B cell (primary cell): ENCODE measurements at regions not wholly inside any gene's neighbourhood (a gene's known extent, or its start where the extent isn't known, plus 50 kb on each side); places are given as distances from the start of the nearest gene placed in this dataset.

Source experiments
- EZH2 ChIP-seq: IDR thresholded peaks from 2 replicates; pipeline ENCODE4 v1.6.1; 2012; ENCODE audit warnings: borderline replicate concordance, low read depth, mild to moderate bottlenecking, moderate library complexity, low read length; ENCODE audit not compliant: insufficient read depth, poor library complexity, severe bottlenecking
- TF ChIP-seq, protein P1 (sequence below): fragments of 200-600 bp; IDR thresholded peaks from one replicate; pipeline ENCODE4 v1.8.0; 2022; ENCODE audit warnings: antibody characterized with exemption, mild to moderate bottlenecking

DNA sequence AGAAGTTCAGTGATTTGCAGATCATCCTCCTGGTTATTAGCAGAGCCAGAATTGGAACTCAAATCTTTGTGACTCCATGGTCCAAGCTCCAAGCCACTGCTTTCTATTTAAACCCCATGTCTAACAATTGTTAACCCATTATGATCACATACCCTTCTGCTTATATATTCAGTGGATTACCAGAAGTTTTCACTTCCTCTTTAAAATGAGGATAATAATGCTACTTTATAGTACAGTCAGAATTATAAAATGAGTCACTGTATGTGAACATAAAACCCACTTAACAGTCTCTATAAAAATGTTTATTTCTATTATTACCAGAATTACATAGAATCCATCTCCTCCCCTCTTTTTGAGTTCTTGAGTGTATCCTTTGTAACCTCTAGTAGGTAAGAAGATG, 550.7 kb upstream of the DPPA4 start:
- TF ChIP-seq, protein P1, sequence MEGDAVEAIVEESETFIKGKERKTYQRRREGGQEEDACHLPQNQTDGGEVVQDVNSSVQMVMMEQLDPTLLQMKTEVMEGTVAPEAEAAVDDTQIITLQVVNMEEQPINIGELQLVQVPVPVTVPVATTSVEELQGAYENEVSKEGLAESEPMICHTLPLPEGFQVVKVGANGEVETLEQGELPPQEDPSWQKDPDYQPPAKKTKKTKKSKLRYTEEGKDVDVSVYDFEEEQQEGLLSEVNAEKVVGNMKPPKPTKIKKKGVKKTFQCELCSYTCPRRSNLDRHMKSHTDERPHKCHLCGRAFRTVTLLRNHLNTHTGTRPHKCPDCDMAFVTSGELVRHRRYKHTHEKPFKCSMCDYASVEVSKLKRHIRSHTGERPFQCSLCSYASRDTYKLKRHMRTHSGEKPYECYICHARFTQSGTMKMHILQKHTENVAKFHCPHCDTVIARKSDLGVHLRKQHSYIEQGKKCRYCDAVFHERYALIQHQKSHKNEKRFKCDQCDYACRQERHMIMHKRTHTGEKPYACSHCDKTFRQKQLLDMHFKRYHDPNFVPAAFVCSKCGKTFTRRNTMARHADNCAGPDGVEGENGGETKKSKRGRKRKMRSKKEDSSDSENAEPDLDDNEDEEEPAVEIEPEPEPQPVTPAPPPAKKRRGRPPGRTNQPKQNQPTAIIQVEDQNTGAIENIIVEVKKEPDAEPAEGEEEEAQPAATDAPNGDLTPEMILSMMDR: no peak
- no peak for TF ChIP-seq EZH2
